HG03060 (cell line): ENCODE measurements at regions not wholly inside any gene's neighbourhood (a gene's known extent, or its start where the extent isn't known, plus 50 kb on each side); places are given as distances from the start of the nearest gene placed in this dataset.
"Not testable (repeated sequence)": the region's sequence is repeated elsewhere in the genome, so short reads cannot be mapped to it uniquely, and the experiment has no call there.

Experiments used
- ATAC-seq: cut with Tn5 transposase; IDR thresholded peaks from one replicate; pipeline ENCODE4 v1.9.1; 2021; ENCODE audit warnings: low read depth, moderate number of reproducible peaks; ENCODE audit not compliant: unreplicated experiment

DNA sequence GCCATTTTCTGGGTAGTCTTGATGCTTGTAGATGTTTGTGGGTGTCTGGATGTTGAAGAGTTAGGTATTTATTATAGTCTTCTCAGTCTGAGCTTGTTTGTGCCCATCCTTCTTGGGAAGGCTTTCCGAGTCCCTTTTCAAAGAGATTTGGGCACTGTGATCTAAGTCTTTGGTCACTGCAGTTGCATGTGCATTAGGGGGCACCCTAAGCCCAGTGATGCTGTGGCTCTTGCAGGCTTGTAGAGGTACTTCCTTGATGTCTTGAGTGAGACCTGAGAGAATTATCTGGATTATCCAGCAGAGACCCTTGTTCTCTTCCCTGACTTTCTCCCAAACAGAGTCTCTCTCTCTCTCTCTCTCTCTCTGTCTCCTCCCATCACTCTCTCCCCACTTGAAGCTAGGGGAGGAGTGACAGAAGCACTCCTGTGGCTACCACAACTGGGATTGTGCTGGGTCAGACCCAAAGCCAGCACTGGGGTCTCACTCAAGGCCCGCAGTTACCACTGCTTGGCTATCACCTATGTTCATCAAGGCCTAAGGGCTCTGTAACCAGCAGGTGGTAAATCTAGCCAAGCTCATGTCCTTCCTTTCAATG lies 68.5 kb downstream of the TMCO5A start:
- no peak for ATAC-seq

DNA sequence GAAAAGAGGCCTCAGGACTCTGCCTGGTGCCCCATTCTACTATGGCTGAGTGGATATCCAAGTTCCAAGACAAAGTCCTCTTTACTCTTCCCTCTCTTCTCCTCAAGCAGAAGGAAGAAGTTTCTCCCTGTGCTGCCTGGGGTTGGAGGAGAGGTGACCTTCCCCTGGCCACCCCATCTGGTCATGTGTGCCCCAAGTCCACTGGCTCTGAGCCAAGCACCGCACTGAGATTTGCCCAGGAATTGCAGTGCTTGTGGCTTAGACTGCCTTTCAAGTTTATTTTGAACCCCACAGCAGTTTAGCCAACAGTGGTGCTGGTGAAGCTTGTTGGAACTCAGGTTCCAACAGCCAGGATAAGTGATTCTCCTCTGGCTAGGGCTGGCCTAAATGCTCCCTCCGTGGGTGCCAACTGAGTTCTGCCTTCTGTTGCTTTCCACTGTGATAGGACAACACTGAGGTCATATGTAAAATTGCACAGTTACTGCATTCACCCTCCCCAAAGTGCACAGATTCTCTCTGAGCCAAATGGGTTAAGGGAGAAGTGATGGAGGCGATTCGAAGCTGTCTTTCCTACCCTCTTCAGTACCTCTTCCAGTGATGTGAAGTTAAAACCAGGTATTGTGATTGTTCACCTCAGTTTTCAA lies 69.9 kb downstream of the TMCO5A start:
- no peak for ATAC-seq

DNA sequence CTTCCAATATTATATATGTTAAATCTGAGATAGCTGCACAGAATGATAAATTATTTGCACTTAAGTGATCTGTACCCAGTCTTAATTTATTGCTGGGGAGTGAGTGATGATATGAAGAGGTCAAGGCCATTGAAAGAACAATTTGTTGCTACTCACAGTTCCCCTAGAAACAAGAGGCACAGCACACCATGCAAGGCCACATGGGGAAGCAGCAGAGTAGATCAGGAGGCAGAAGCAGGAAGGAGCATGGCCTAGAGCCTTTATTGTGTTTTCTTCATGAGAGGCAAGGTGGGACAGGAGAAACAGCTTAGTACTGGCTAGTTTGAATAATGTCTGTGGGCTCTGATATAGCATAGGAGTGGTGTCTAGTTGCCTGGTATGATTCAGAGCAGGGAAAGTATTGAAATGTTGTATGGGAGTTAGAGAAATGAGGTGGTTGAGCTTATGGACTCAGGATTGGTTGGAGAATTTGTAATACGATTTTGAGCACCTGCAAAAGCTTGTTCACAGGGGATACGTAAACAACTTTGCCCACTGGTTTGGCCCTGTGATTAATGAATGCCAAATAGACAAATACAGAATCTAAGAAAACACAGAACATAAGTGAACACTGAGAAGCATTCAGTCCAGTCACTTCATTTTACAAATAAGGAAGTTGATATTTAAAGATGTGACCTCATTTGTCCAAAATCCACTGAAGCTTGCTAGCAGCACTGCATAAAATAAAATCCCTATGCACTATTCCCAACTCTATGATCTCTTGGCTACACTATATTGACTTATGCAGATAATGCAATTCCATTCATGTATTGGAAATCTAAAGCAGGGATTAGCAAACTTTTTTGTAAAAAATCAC lies 71.7 kb downstream of the TMCO5A start:
- ATAC-seq, result no peak

DNA sequence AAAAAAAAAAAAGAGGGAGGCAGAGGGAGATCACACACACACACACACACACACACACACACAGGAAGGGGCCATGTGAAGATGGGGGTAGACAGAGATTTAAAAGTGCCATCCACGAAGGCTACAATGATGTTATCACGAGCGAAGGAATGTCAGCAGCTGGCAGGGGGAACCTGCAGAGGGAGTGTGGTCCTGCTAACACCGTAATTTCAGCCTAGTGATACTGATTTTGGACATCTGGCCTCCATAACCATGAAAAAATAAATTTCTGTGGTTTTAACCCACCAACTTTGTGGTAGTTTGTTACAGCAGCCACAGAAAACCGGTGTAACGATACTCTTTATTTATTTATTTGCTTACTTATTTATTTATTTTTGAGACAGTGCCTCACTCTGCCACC lies 76.0 kb downstream of the TMCO5A start:
- no peak for ATAC-seq

DNA sequence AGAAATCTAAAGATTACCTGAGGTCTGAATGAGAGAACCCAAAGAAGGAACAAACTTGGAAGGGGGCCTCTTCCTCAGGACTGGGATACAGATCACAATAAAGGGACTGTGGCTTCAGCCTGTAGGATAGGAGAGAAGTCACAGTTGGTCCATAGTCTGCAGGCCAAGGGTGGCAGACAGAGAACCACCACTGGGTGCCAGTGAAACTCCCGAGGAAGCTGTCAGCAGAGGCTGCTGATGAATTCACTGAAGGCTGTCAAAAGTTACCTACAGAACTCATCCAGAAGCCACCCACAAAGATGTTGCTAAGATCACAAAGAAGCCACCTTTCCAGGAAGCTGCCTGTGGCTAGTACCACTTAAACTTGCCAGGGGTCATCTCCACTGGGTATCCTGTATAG lies 78.5 kb downstream of the TMCO5A start:
- ATAC-seq, result no peak

DNA sequence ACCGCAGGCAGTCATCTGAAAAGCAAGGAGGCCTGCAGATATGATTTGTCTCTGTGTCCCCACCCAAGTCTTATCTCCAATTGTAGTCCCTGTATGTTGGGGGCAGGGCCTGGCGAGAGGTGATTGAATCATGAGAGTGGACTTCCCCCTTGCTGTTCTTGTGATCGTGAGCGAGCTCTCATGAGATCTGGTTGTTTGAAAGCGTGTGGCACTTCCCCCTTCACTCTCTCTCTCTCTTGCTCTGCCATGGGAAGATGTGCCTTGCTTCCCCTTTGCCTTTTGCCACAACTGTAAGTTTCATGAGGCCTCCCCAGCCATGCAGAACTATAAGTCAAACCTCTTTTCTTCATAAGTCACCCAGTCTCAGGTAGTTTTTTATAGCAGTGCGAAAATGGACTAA lies 83.3 kb downstream of the TMCO5A start:
- ATAC-seq, result no peak

DNA sequence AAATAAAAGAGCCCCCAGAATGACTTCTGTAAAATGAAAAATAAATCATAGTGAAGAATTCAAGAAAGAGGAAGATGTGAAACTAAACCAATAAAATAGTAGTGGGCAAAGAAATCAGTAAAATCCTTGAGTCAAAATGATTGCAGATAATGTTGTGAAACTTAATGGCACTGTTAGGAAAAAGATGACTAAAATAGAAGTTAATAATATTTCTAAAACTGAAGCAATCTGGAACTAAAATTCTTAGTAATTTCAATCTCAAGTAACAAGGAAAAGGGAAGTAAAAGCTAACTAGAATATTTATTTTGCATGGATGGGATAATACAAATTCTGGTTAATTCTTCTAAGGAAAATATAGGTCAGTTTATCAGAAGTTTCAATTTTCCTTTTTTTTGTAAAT lies 84.6 kb downstream of the TMCO5A start:
- no peak for ATAC-seq

DNA sequence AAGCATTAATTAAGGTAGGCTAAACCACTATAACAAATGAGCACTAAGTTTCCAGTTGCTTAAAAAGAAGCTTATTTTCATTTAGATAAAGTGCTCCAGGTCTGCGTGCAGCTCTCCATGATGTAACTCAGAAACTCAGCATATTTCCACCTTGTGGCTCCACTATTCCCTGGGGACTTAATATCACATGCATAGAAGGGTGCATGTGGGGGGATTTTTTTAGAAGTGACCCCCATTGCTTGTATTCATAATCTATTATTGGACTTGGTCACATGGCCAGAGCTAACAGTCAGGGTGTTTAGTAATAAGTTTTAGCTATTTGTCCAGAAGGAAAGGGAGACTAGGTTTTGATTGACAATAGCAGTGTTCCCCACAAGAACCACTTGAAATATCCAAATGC lies 86.8 kb downstream of the TMCO5A start:
- ATAC-seq, result peak; percentile 72

DNA sequence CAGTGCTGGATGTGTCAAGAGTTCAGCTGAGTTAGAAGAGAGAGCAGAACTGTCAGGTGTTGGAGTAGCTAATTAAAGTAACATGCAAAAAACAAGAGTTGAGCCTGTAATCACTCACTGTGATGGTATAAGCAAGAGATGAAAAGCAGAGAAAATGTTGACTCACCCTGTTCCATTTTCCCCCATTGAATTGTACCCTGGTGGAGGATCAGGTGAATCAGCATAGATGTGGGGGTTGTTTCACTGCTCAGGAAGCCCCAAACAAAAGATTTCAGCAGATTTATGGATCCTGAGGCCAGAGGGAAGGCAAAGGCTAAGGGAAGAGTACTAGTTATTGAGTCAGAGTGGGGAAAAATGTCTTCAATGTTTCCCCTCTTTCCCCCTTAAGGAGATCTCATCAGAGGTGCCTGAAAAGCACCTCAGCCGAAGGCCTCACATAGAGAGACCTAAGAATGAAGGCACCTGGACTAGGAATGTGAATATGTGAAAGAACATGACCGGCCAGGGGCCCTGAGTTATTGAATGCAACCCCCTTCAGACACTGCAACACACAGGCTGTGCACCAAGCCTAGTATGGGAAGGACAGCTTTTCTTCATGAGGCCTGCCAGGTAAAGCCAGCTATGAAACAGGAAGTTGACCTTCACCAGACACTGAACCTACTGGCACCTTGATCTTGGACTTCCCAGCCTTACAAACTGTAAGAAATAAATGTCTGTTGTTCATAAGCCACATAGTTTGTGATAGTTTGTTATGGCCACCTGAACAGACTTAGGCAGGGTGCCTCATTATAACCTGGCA lies 90.1 kb downstream of the TMCO5A start:
- no peak for ATAC-seq

DNA sequence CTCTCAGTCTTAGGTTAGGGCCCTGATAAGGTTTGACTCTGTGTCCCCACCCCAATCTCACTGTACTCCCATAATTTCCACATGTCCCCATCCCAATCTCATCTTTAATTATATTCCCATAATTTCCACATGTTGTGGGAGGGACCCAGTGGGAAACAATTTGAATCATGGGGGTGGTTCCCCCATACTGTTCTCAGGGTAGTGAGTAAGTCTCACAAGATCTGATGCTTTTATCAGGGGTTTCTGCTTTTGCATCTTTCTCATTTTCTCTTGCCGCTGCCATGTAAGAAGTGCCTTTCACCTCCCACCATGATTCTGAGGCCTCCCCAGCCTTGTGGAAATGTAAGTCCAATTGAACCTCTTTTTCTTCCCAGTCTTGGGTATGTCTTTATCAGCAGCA lies 91.2 kb downstream of the TMCO5A start:
- not testable (repeated sequence) for ATAC-seq

DNA sequence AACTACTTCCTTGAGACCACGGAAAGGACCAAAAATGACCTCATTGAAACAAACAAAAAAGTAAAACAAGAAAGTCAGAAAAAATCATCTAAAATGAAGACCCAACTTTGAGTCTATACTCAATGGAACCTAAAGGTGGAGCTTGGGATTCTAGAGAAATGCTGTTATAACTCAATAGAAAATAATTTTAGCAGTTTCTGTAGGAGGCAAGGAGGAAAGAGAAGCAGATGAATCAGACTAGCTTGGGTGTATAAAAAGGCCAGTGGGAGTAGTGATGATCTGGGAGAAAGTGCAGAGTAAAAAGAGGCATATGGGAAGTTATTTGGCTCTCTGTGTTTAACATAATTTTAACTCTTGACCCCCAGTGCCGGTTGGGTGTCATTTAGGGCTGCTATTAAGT lies 94.4 kb downstream of the TMCO5A start:
- ATAC-seq, result no peak

DNA sequence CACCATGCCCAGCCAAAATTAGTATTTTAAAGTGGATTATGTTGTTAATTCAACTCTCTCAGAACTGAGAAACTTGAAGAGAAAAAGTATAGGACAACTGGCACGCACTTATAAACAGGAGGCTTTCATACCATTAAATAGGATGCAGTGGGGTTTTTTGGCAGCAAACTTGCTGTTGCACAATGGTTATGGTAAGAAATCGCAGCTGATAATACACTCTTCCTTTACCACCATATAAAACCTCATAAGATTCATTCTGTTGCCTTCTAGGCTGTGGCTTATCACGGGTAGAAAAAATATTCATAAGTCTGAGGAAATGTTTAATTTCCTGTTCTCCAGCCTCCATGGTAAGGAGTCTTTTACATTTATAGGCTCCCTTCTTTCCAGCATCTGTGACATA lies 95.3 kb downstream of the TMCO5A start:
- no peak for ATAC-seq

DNA sequence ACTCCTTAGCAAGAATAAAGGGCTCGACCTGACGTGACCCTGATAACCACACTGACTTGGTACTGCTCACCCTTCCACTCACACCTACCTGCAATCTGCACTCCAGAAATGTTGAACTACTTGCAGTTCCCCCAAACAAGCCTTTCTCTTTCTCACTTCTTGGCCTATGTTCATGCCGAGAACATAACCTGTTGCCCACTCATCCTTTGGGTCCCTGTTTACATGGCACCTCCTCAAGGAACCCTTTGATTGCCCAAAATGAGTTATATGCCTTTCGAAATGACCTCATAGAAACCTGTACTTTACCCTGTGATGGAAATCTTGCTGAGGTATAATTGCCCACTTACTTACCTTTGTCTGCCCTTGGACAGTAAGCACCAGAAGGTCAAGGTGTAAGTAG lies 96.2 kb downstream of the TMCO5A start:
- ATAC-seq, result no peak

DNA sequence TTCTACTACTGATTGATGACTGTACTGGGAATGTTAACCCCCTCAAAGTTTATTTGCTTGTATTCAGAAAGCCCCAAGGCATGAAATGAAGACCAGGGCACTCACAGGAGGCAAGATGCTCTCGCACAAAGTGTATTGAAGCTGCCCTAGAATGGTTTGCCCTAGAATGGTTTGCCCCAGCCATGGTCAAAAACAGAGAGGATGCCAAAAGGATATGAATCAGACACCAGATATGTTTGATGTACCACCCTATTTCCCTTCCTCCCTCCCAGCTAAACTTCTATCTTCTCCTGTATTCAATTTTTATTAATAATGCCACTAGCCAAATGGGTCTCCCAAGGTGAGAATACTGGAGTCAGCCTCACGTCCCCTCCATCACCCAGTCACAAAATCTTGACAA lies 101.3 kb downstream of the TMCO5A start:
- no peak for ATAC-seq

DNA sequence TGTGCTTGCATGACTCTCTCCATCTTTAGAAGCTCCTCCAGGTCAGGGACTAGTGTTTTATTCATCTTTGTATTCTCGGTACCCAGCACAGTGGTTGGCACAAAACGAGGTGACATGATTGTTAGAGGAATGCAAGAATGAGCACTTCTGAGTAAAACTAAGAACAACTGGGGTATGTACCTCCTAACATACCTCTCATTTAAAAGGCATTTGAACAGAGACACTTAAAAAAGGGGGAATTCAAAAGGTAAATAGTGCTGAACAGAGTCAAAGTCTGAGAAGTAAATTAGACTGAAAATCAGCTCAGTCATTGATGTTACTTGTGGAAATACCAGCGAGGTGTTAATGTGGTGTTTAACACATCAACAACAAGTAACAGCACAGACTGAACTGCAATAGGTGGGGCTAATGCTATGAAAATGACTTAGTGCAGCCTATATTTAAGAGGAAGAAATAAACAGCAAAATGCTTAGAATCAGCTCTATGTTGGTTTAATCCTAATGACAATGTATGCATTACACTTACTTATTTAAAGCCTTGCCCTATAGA lies 102.4 kb downstream of the TMCO5A start:
- no peak for ATAC-seq

DNA sequence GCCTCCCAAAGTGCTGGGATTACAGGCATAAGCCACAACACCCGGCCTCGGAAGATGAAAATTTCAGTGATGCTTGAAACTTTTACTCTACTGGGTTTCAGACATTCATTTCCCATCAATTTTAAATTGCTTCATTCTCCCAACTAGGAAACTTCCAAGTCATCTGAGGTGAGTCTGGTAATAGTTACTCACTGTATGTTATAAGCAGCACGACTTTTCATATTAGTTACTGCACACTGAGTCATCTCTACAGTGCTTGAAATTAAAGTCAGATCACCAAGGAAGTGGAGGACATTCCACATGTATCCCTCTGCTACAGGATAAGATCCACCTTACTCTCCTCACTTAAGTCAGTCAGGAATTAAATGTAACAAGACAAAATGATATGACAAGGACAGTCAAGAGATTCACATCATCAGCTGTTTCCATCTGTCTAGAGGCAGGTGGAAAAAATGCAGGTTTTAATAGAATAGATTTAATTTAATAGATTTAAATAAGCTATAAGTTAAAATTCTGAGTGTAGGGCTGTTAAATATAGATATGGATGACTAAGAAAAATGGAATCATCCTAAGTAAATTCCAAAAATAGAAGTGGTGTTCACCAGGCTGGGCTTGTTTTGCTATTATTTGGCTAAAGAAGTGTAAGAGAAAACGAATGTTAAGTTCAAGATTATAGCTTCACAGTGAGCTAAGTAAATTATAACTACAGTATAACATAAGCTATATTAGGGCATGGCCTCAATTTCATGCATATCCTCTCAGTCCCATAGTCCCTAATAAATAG lies 104.4 kb downstream of the TMCO5A start:
- ATAC-seq, result no peak

DNA sequence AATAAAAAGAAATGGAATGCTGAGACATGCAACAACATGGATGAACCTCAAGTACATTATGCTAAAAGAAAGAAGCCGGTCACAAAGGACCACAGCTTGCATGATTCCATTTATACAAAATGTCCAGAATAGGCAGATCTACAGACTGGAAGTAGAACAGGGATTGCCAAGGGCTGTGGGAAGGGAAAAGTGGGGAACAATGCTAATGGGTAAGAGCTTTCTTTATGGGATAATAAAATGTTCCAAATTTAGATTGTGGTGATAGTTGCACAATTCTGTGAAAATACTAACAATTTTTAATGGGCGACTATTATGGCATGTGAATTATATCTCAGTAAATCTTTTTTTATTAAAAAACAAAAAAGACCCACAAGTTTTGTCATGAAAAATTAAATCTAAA lies 106.2 kb downstream of the TMCO5A start:
- ATAC-seq, result no peak

DNA sequence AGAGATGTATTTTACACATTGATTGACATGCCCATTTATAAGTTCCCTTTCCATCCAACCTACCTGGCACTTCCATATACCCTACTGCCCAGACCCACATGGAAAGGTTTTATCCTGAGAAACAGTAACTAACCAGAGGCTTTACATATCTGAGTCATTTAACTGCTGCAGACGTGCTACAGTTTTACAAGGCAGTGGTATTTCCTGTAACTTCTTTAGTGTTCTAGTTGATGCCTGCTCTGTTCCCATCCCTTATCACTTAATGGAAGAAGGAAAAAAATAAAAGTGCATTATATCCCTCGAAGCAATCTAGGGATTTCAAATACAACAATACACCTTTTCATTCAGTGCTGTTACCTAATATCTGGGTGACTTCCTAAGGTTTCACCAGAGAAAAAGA lies 107.1 kb downstream of the TMCO5A start:
- ATAC-seq, result no peak

DNA sequence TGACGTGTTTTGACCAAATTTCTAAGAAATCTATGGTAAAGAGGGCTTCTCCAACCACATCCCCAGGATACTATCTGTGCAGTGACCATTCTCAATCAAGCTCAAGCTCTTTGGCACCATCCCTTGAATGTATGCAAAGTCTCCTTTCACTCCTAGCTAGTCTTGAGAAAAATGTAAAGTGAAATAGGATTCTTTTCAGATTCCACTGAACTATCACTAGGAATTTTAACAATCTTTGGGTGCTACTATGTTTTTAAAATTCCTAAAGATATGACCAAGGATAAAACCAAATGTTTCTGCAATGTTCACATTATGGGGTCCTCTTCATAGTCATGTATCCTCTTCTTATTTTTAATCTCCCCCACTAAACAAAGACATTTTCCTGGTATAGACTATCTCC lies 107.8 kb downstream of the TMCO5A start:
- ATAC-seq, result no peak
